IPS-15b (cell line): ENCODE measurements at regions not wholly inside any gene's neighbourhood (a gene's known extent, or its start where the extent isn't known, plus 50 kb on each side); places are given as distances from the start of the nearest gene placed in this dataset.

Experiments used
- H3K27me3 ChIP-seq: one replicate; pipeline ENCODE4 v1.6.1; 2013; ENCODE audit warnings: low read length; ENCODE audit not compliant: control insufficient read depth, insufficient read depth
- H3K36me3 ChIP-seq: one replicate; pipeline ENCODE4 v1.6.1; 2013; ENCODE audit warnings: low read length; ENCODE audit not compliant: control insufficient read depth, insufficient read depth
- H3K4me1 ChIP-seq: one replicate; pipeline ENCODE4 v1.6.1; 2013; ENCODE audit warnings: mild to moderate bottlenecking, low read length; ENCODE audit not compliant: control insufficient read depth, insufficient read depth
- H3K4me3 ChIP-seq: one replicate; pipeline ENCODE4 v1.5.1; 2013; ENCODE audit warnings: low read depth, low read length
- H3K9ac ChIP-seq: one replicate; pipeline ENCODE4 v1.6.1; 2013; ENCODE audit warnings: low read depth, mild to moderate bottlenecking, low read length
- H3K9me3 ChIP-seq: one replicate; pipeline ENCODE4 v1.6.1; 2013; ENCODE audit warnings: mild to moderate bottlenecking, low read length; ENCODE audit not compliant: control insufficient read depth, insufficient read depth

DNA sequence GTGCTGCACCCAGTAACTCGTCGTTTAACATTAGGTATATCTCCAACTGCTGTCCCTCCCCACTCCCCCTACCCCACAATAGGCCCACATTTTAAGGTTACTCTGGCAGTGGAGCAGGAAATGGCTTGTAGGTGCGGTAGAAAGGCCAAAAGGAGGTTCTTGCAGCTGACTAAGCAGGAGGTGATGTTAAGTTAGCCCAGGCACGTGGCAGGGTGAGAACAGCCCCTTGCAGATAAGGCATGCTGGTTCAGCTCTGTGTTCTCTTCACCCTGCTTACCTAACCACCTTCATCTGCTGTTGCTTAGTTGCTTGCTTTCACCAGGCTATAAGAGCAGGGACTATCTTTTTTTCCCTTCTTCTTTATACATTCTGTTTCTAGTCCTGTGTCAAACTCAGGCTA lies 1082.8 kb upstream of the RBFOX1 start:
- H3K9ac ChIP-seq: no peak overlapping the region
- H3K4me1 ChIP-seq: no peaks in the 10 kb centered on the region
- H3K27me3 ChIP-seq: no peaks in the 10 kb centered on the region
- no peaks in the 10 kb centered on the region for H3K9me3 ChIP-seq
- H3K4me3 ChIP-seq: no peak overlapping the region
- no peaks in the 10 kb centered on the region for H3K36me3 ChIP-seq

DNA sequence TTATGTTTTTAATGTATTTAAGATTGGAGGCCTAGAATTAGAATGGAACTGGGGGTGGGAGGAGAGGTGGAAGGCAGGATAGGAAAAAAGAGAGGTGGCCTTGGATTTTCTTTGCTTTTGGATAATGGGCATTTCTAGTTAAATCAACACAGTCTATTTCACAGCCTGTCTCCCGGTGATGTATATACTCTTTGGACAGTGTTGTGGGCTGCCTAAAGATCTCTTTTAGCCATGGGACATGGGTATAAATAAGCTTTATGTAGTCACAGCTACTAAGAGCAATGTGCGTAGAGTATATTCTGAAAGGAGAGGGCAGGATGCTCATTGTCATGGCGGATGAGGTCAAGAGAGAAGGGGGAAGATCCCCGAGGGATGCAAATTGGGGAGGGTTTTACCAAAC lies 1084.4 kb upstream of the RBFOX1 start:
- Histone ChIP-seq H3K4me3 (no peak overlapping the region), H3K9me3 (no peaks in the 10 kb centered on the region), H3K27me3 (no peaks in the 10 kb centered on the region), H3K36me3 (no peaks in the 10 kb centered on the region), H3K9ac (no peak overlapping the region), H3K4me1 (no peaks in the 10 kb centered on the region)

DNA sequence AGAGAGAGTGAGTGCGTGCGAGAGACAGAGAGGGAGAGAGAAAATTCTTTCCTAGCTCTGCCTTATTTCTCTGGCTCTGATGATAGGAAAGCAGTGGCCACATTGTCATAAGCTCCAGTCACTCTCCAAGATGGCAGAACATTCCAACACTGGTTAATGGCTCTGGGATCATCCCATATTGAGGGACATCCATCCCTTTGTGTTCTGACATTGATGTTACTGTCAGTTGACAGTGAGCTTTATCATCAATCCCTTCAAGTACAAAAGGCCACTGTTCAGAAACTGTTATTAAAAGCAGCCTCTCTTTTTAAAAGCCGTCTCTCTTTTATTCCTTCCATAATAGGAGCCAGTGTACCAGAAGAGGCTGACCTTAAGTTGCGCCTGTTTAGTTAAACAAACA lies 1084.9 kb upstream of the RBFOX1 start:
- Histone ChIP-seq H3K27me3 (no peaks in the 10 kb centered on the region), H3K9me3 (no peaks in the 10 kb centered on the region), H3K36me3 (no peaks in the 10 kb centered on the region), H3K9ac (no peak overlapping the region), H3K4me3 (no peak overlapping the region), H3K4me1 (no peaks in the 10 kb centered on the region)

- Histone ChIP-seq H3K4me3 (no peak overlapping the region), H3K4me1 (no peaks in the 10 kb centered on the region), H3K9me3 (no peaks in the 10 kb centered on the region)
Measured at GRCh38 chr16:6247150-6247549, 1085.5 kb upstream of the RBFOX1 start.

GRCh38 chr16:6246266-6246665 lies 1086.4 kb upstream of the RBFOX1 start:
- Histone ChIP-seq H3K27me3 (no peaks in the 10 kb centered on the region), H3K4me1 (no peaks in the 10 kb centered on the region), H3K36me3 (no peaks in the 10 kb centered on the region), H3K9me3 (no peaks in the 10 kb centered on the region), H3K9ac (no peak overlapping the region), H3K4me3 (no peak overlapping the region)

More at GRCh38 chr16:6247150-6247549, 1085.5 kb upstream of the RBFOX1 start:
- H3K36me3 ChIP-seq: no peaks in the 10 kb centered on the region
- no peak overlapping the region for H3K9ac ChIP-seq
- H3K27me3 ChIP-seq: no peaks in the 10 kb centered on the region

DNA sequence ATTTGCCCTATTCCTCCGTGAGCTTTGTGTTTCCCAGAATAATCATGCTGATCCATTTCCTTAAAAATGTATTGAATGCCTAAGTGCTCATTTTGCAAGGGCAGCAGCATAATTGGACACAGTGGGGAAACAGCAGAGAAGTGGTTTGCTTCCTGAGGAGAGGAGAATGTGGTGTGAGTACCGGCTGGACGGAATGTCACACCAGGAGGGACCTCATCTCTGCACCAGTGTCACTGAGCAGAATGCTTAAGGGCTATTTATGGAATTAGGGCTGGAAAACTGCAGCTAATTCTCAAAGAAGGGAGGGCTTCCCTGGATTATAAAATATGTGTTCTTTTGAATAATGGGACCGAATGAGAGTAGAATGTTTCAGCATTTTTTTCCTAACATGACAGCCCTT lies 1100.6 kb upstream of the RBFOX1 start:
- Histone ChIP-seq H3K4me1 (no peaks in the 10 kb centered on the region), H3K27me3 (no peaks in the 10 kb centered on the region), H3K4me3 (no peak overlapping the region), H3K9ac (no peak overlapping the region), H3K9me3 (no peaks in the 10 kb centered on the region), H3K36me3 (no peaks in the 10 kb centered on the region)

GRCh38 chr16:6231398-6231797 lies 1101.2 kb upstream of the RBFOX1 start:
- H3K4me1 ChIP-seq: no peaks in the 10 kb centered on the region
- H3K9me3 ChIP-seq: no peaks in the 10 kb centered on the region
- no peak overlapping the region for H3K9ac ChIP-seq
- H3K4me3 ChIP-seq: no peak overlapping the region
- no peaks in the 10 kb centered on the region for H3K36me3 ChIP-seq
- H3K27me3 ChIP-seq: no peaks in the 10 kb centered on the region

GRCh38 chr16:6229186-6229585 lies 1103.5 kb upstream of the RBFOX1 start:
- no peaks in the 10 kb centered on the region for H3K36me3 ChIP-seq
- H3K4me3 ChIP-seq: no peak overlapping the region
- H3K9ac ChIP-seq: no peak overlapping the region
- no peaks in the 10 kb centered on the region for H3K4me1 ChIP-seq
- no peaks in the 10 kb centered on the region for H3K27me3 ChIP-seq
- H3K9me3 ChIP-seq: no peaks in the 10 kb centered on the region

DNA sequence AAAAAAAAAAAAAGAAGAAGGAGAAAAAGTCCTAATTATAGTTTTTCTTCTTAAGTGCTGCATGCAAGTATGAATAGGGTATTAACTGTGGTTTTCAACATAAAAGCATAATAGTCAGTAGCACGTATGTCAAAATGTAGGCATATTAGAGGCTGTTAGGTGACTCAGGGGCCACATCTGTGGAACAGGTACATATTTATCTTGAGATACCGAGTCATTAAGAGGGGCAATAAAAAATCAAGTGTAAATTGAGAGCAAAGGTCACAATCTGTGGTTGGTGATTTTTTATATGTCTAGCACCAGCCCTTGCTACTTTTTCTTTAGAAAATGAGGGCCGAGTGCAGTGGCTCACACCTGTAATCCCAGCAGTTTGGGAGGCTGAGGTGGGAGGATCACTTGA lies 1113.8 kb upstream of the RBFOX1 start:
- peaks cover 10% of the 10 kb centered on the region for H3K4me1 ChIP-seq
- no peak overlapping the region for H3K4me3 ChIP-seq
- H3K36me3 ChIP-seq: no peaks in the 10 kb centered on the region
- H3K9me3 ChIP-seq: no peaks in the 10 kb centered on the region
- H3K9ac ChIP-seq: no peak overlapping the region
- H3K27me3 ChIP-seq: no peaks in the 10 kb centered on the region

GRCh38 chr16:6216836-6217235 lies 1115.8 kb upstream of the RBFOX1 start:
- Histone ChIP-seq H3K4me3 (no peak overlapping the region), H3K36me3 (no peaks in the 10 kb centered on the region), H3K4me1 (peaks cover 10% of the 10 kb centered on the region), H3K27me3 (no peaks in the 10 kb centered on the region), H3K9me3 (no peaks in the 10 kb centered on the region), H3K9ac (no peak overlapping the region)

DNA sequence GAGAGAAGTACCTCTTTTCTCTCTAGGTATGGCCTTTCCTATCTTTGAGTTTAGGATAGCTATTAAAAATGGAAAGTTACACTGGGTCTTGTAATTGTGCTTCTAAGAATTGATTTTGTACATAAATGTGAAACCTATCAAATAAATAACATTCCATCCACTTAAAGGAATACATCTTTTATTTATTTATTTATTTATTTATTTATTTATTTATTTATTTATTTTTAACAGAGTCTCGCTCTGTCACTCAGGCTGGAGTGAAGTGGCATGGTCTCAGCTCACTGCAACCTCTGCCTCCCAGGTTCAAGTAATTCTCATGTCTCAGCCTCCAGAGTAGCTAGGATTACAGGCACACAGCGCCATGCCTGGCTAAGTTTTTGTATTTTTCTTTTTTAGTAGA lies 1114.0 kb upstream of the EEF2KMT start:
- Histone ChIP-seq H3K9me3 (no peaks in the 10 kb centered on the region), H3K9ac (no peak overlapping the region), H3K4me1 (peaks cover 9% of the 10 kb centered on the region), H3K4me3 (no peak overlapping the region), H3K27me3 (no peaks in the 10 kb centered on the region), H3K36me3 (no peaks in the 10 kb centered on the region)

DNA sequence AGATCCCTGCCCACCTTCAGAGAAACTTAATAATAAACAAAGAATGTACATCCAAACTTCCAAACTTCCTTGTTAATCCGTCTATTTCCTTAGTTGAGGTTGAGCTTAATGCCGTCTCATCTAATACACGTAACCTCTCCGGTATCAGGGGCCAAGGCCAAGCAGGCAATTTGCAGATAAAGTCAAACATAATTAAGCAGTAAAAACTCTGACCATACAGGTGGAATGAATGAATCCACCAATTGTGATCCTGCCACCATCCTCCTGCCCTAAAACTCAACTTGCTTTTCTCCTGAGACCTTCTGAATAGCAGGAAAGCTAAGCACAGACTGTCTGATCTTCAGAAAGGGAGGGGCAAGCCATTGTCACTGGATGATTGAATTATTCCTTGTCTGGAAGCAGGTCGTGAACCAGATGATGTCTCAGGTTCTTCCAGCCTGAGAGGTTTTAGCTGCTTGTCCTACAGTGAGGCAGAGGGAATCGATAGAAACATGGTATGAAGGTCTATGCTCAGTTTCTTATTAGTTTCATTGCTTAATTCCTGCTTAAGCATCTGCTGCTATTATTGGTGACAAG lies 1111.8 kb upstream of the EEF2KMT start:
- Histone ChIP-seq H3K9ac (no peak overlapping the region), H3K9me3 (no peaks in the 10 kb centered on the region), H3K4me1 (peaks cover 7% of the 10 kb centered on the region), H3K36me3 (no peaks in the 10 kb centered on the region), H3K4me3 (no peak overlapping the region), H3K27me3 (no peaks in the 10 kb centered on the region)
